GM19438 (cell line): ENCODE measurements at regions not wholly inside any gene's neighbourhood (a gene's known extent, or its start where the extent isn't known, plus 50 kb on each side); places are given as distances from the start of the nearest gene placed in this dataset.

Source experiments
- ATAC-seq: cut with Tn5 transposase; IDR thresholded peaks from one replicate; pipeline ENCODE4 v1.9.1; 2021; ENCODE audit warnings: low read depth; ENCODE audit not compliant: unreplicated experiment

DNA sequence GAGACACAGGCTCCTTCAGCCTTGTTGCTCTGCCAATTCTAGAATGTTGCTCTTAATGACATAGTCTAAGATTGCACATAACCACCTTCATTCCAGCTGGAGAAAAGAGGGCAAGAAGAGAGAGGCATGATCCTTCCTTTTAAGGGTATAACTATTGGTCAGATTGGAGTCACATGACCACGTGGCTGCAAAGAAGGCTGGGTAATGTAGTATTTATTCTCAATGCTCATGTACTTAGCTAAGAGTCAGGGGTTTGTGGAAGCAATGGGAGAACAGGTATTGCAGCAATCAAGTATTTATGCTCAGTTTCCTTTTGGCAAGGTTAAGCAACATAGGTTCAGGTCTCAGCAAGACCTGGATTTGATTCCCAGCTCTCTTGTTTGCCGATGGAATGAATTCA, 298.8 kb upstream of the TBX3 start:
- no peak for ATAC-seq

- no peak for ATAC-seq
These were observed 297.1 kb upstream of the TBX3 start for GRCh38 chr12:114981036-114981435.

GRCh38 chr12:114976959-114977358, 293.0 kb upstream of the TBX3 start:
- ATAC-seq: no peak

GRCh38 chr12:114976372-114976771, 292.4 kb upstream of the TBX3 start:
- ATAC-seq: no peak

DNA sequence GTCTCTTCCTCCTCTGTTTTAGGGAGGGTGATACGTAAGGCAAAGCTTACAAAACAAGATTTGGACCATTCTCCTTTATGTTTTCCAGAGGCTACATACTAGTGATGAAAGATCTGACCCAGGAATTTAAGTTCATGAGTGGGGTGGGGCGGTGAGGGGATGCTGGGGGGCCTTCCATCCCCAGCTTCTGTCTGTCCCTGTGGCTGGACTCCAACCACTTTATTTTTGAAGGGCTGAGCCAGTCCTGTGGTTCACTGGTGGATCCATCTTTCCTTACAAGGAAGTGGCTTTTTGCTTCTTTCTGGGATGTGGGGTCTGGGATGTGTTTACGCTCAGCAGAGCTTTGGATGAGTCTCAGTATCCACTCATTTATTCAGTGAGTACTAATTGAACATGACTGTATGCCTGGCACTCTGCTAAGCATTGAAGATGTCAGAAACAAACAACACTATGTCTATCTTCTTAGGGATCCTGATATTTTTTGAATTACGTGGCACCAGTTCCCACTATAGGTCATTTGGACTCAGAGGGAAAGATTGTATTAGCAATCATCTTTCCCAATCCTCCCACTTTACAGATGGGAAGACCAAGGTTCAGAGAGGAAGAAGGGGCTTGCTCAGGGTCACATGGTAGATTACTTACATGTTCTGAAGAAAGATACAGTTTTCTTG, 291.8 kb upstream of the TBX3 start:
- ATAC-seq: no peak

GRCh38 chr12:114974826-114975639, 291.1 kb upstream of the TBX3 start:
- no peak for ATAC-seq

GRCh38 chr12:114974333-114974732, 290.4 kb upstream of the TBX3 start:
- no peak for ATAC-seq

GRCh38 chr12:114968727-114969126, 284.8 kb upstream of the TBX3 start:
- no peak for ATAC-seq

DNA sequence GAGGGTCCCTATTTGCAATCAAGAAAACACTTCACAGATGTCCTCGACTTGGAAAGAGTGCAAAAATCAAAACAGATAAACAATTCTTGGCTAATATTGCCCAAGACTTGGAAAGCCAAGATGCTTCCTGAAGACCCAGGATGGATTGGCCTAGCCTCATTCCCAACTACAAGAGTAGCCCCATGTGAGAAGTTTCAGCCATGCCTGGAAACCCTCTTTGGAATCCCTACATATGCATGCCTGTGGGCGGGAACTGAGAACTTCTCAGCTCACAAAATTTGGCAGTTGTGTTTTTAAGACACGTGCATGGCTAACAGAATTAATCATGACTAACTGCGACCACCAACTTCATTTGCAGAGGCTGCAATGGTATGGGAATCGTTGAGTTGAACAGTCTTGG, 283.2 kb upstream of the TBX3 start:
- no peak for ATAC-seq

DNA sequence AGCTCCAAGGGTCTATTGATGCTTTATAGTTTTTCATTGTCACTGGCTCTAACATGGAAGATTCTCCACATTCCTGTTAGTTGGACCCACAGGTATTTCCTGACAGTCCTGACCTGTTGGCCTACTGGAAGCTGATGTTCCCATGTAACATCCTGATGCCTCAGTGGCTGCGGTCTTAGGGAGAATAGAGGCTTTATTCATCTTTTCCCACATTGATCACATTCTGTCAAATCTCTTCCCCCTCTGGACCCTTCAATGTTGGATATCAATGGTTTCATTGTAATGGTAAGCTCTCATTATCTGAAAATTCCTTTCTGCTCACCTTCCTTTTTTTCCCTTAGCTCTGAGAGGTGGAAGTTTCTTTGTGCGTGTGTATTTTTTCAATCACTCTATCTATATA, 280.9 kb upstream of the TBX3 start:
- no peak for ATAC-seq

DNA sequence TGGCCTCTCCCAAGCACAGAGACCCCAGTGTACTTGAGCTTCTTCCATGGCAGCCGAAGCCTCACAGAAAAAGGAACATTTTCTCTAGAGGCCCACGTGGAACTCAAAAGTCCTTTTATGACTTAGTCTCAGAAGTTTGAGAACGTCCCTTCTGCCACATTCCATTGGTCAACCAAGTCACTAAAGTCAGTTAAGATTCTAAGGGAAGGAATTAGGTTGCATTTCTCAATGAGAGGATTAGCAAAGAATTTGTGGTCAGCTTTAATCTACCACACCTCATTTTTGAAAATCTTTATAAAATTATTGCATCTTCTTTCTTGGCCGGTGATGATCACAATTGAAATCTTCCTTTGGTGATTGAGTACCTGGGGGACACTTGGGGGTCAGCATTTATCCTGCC, 279.9 kb upstream of the TBX3 start:
- ATAC-seq: no peak

GRCh38 chr12:114961491-114961890, 277.5 kb upstream of the TBX3 start:
- no peak for ATAC-seq

- no peak for ATAC-seq
These were observed 274.6 kb upstream of the TBX3 start for GRCh38 chr12:114958538-114958937.

DNA sequence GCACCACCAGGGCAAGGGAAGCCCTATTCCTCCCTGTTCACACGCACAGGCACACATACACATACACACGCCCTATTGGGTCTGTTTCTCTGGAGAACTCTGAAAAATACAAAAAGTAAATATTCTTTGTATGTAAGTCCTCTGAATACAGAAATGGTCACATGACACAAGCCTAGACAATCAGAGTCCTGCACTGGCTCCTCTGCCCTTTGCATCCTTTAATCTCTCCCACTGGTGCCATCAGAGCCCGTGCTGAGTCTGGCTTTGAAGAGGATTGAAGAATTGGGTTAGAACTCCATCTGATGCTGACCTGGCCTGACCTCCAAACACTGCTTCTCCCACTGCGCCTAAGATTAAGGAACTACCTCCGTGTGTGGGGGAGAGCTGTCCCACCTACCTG, 273.2 kb upstream of the TBX3 start:
- no peak for ATAC-seq

DNA sequence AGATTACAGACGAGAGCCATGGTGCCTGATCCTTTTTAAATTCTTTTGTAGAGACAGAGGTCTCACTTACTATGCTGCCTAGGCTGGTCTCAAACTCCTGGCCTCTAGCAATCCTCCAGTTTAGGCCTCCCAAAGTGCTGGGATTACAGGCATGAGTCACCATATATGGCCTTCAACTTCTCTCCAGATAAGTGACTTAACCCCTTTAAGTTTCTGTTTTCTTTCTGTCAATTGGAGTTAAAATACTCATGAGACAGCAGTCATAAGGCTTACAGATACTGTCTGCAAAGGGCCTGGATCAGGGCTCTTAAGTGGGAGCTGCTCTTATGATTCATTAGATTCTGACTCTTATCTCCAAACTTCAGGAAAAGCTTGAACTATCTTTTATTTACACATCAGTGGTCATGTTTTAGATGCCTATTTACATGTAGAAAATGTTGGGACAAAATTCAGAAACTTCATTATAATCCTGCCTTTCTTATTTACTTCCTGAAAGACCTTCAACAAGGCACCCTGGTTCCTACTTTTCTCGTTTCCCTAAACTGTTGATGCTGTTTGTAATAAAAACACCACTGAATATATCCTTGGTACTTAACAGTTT, 271.5 kb upstream of the TBX3 start:
- no peak for ATAC-seq

- ATAC-seq: no peak
These were observed 270.6 kb upstream of the TBX3 start for GRCh38 chr12:114954511-114955055.

- no peak for ATAC-seq
These were observed 268.7 kb upstream of the TBX3 start for GRCh38 chr12:114952573-114953271.

- ATAC-seq: no peak
These were observed 265.3 kb upstream of the TBX3 start for GRCh38 chr12:114949058-114949820.

GRCh38 chr12:114945351-114945750, 261.4 kb upstream of the TBX3 start:
- ATAC-seq: no peak

GRCh38 chr12:114944736-114945135, 260.8 kb upstream of the TBX3 start:
- no peak for ATAC-seq
